Stomach (tissue), 8 donors: ENCODE measurements at regions not wholly inside any gene's neighbourhood (a gene's known extent, or its start where the extent isn't known, plus 50 kb on each side); places are given as distances from the start of the nearest gene placed in this dataset.

ENCODE experiments used
- DNase-seq, 2 donors: peaks; one replicate each; pipeline versions ENCODE4 v3.0.0 to v3.0.0-alpha.2; 2013 to 2019
- H3K27ac ChIP-seq, 5 donors: fragments of 200-600 bp in 4 of 5; sonication (generic) in 4 of 5; one replicate each; pipeline ENCODE4 v1.5.1; 2013 to 2019; ENCODE audit warnings: mild to moderate bottlenecking in 1 of 5, moderate library complexity in 1 of 5
- H3K27me3 ChIP-seq, 3 donors: fragments of 200-600 bp; sonication (generic); one replicate each; pipeline ENCODE4 v1.5.1; 2017 to 2019; ENCODE audit warnings: mixed run types in 1 of 3
- H3K36me3 ChIP-seq, 4 donors: fragments of 200-600 bp; sonication (generic); 1 replicate in 3 of 4; 2 replicates in 1 of 4; pipeline ENCODE4 v1.5.1; 2016 to 2019
- H3K4me1 ChIP-seq, 4 donors: fragments of 200-600 bp; sonication (generic); one replicate each; pipeline ENCODE4 v1.5.1; 2016 to 2019
- H3K4me3 ChIP-seq, 4 donors: fragments of 200-600 bp; sonication (generic) in 3 of 4; one replicate each; pipeline ENCODE4 v1.5.1; 2016 to 2019; ENCODE audit warnings: mild to moderate bottlenecking in 1 of 4
- H3K9me3 ChIP-seq, 4 donors: fragments of 200-600 bp; sonication (generic); one replicate each; pipeline ENCODE4 v1.5.1; 2016 to 2019
- EP300 ChIP-seq: sonication (generic); formaldehyde crosslinking; IDR thresholded peaks from one replicate; pipeline ENCODE4 v1.6.1; 2017; ENCODE audit warnings: antibody characterized with exemption
- POLR2A ChIP-seq, 4 donors: fragments of 450-650 bp; IDR thresholded peaks; one replicate each; pipeline ENCODE4 v1.6.1; 2016; ENCODE audit warnings: antibody characterized with exemption in 4 of 4, control low read depth in 2 of 4, mild to moderate bottlenecking in 1 of 4, moderate library complexity in 1 of 4
- POLR2AphosphoS5 ChIP-seq, 3 donors: sonication (generic); formaldehyde crosslinking; IDR thresholded peaks; one replicate each; pipeline ENCODE4 v1.6.1; 2016; ENCODE audit warnings: antibody characterized with exemption in 3 of 3
- WGBS, 5 donors: extraction: QIAGEN DNeasy Blood & Tissue Kit in 3 of 5; methylation state at CpG; one replicate each; pipeline versions ENCODE4 v1.1.5 to v1.1.7; 2013 to 2018; 5-methylcytosine and 5-hydroxymethylcytosine counted together
- intact Hi-C: fragments of 100-400 bp; cut with DNase I; formaldehyde crosslinking; loops from one replicate; pipeline ENCODE4 v1.15.1; 2023; ENCODE audit warnings: low total_unique reads
- TF ChIP-seq, protein P1 (sequence below), 7 experiments: fragments of 450-650 bp in 4 of 7; fragments of 200-600 bp in 3 of 7; sonication (generic) in 3 of 7; IDR thresholded peaks; one replicate each; pipeline ENCODE4 v1.5.1; 2016 to 2019; ENCODE audit warnings: antibody characterized with exemption in 7 of 7, control low read depth in 2 of 7, mild to moderate bottlenecking in 1 of 7
- donor health status: healthy with polysubstance abuse.
- donor health status: Bipolar disorder and iron deficiency.
- donor health status: healthy.

GRCh38 chr21:15264084-15264665 is 199.4 kb upstream of the NRIP1 start:
- Histone ChIP-seq H3K36me3 (no peaks in the 10 kb centered on the region), H3K4me3 (no peak overlapping the region), H3K27ac (no peak overlapping the region), H3K4me1 (no peaks in the 10 kb centered on the region), H3K9me3 (no peaks in the 10 kb centered on the region), H3K27me3 (no peaks in the 10 kb centered on the region)
- intact Hi-C loops: no loop called here
- TF ChIP-seq POLR2A (IDR thresholded peaks at IDR 0.05): no peak
- TF ChIP-seq POLR2AphosphoS5 (IDR thresholded peaks at IDR 0.05): no peak
- TF ChIP-seq, protein P1, sequence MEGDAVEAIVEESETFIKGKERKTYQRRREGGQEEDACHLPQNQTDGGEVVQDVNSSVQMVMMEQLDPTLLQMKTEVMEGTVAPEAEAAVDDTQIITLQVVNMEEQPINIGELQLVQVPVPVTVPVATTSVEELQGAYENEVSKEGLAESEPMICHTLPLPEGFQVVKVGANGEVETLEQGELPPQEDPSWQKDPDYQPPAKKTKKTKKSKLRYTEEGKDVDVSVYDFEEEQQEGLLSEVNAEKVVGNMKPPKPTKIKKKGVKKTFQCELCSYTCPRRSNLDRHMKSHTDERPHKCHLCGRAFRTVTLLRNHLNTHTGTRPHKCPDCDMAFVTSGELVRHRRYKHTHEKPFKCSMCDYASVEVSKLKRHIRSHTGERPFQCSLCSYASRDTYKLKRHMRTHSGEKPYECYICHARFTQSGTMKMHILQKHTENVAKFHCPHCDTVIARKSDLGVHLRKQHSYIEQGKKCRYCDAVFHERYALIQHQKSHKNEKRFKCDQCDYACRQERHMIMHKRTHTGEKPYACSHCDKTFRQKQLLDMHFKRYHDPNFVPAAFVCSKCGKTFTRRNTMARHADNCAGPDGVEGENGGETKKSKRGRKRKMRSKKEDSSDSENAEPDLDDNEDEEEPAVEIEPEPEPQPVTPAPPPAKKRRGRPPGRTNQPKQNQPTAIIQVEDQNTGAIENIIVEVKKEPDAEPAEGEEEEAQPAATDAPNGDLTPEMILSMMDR (IDR thresholded peaks at IDR 0.05): no peak
- TF ChIP-seq EP300: no peak
- no peak for DNase-seq
- WGBS, 5 donors: 54 to 72% (median 63%) methylated on average over 2 of the region's 2 CpGs

GRCh38 chr21:15272171-15272570 is 207.4 kb upstream of the NRIP1 start:
- DNase-seq: no peak
- Histone ChIP-seq H3K27me3 (no peaks in the 10 kb centered on the region), H3K36me3 (no peaks in the 10 kb centered on the region), H3K9me3 (no peaks in the 10 kb centered on the region), H3K4me1 (no peaks in the 10 kb centered on the region), H3K4me3 (no peak overlapping the region), H3K27ac (no peak overlapping the region)
- intact Hi-C loops: no loop called here
- WGBS, 5 donors: 73 to 80% (median 75%) methylated on average over 4 of the region's 4 CpGs
- TF ChIP-seq POLR2A (IDR thresholded peaks at IDR 0.05) (no peak), EP300 (no peak), POLR2AphosphoS5 (IDR thresholded peaks at IDR 0.05) (no peak)
- TF ChIP-seq, protein P1 (IDR thresholded peaks at IDR 0.05): no peak

DNA sequence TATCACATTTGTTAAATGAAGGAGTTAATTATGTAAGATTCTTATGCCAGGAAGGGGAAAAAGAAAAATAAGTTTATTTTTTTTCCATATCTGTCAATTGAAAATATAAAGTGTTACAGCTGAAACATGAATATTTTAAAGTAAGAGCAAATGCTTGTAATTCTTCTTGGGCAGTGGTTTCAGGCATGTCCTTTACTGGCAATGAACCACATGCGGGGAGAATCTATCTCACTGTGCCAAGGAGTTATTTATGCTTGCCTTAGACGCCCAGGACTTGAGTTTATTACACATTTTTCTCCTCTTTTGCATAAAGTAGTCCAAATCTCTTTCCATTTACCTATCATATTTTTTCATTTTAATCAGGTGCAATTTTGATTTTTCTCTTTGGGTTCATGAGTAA is 207.8 kb upstream of the NRIP1 start:
- TF ChIP-seq POLR2AphosphoS5 (IDR thresholded peaks at IDR 0.05): no peak
- no peak for TF ChIP-seq POLR2A (IDR thresholded peaks at IDR 0.05)
- H3K4me1 ChIP-seq: no peaks in the 10 kb centered on the region
- 36 to 61% (median 44%) methylated on average over 2 of the region's 2 CpGs for WGBS, 5 donors
- H3K27me3 ChIP-seq: no peaks in the 10 kb centered on the region
- no peak for DNase-seq
- no peaks in the 10 kb centered on the region for H3K36me3 ChIP-seq
- H3K27ac ChIP-seq: no peak overlapping the region
- H3K9me3 ChIP-seq: no peaks in the 10 kb centered on the region
- intact Hi-C loops: no loop called here
- no peak overlapping the region for H3K4me3 ChIP-seq

DNA sequence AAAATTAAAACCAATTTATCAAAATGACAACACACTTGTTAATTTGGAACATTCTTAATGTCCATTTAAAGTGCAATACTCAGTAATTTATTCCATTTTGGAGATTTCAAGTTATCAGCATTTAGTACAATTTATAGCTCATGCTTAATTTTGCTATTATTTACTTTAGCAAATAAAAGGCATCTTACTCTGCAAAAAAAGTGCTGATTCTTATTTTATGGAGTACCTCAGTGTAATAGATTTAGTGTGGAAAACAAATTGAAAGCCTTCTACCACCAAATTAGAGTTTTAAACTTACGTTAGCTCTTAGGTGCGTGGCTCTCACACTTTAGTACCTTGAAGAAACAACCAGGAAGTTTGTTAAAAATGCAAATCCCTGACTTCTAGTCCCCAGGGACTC is 208.4 kb upstream of the NRIP1 start:
- TF ChIP-seq POLR2A (IDR thresholded peaks at IDR 0.05): no peak
- no peak for TF ChIP-seq EP300
- no peak for TF ChIP-seq POLR2AphosphoS5 (IDR thresholded peaks at IDR 0.05)
- TF ChIP-seq, protein P1 (IDR thresholded peaks at IDR 0.05): no peak
- H3K9me3 ChIP-seq: no peaks in the 10 kb centered on the region
- DNase-seq: no peak
- H3K4me1 ChIP-seq: no peaks in the 10 kb centered on the region
- no peak overlapping the region for H3K27ac ChIP-seq
- H3K27me3 ChIP-seq: no peaks in the 10 kb centered on the region
- no peaks in the 10 kb centered on the region for H3K36me3 ChIP-seq
- intact Hi-C loops: no loop called here
- no peak overlapping the region for H3K4me3 ChIP-seq
- 89 to 98% (median 91%) methylated on average over 2 of the region's 2 CpGs for WGBS, 5 donors

DNA sequence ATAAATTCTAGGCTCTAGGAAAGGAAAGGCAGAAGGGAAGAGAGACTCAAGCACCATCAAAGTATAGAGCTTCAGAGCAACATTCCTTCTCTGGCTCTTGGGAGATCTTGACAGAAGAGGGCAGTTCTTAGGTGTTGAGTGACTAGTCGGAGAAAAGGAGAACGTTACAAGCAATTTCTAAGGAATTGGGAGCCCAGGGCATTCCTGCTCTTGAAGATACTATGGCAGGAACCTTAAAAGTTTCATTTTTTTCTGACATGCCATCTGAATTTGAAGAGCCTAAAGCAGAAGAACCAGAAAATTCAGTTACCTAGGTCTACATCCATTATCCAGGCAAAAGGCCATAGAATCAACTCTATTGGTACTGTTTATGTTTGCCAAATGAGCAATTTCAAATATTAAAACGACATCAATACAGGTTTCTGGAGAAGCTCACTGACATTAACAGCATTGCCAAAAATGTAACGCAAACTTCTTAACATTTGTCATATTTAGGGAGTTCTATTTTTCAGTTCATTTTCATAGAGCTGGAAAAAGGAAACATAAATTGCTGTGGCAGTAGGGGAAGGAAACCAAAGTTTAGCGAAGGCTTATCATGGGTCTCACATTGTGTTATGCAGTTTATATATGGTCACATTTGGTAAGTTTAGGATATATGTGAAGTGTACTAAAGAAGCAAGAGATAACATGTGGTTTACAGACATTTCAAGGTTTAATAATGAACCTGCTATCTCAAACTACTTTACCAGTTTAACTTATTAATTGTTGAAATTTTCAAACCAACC is 210.1 kb upstream of the NRIP1 start:
- H3K4me3 ChIP-seq: no peak overlapping the region
- no peaks in the 10 kb centered on the region for H3K36me3 ChIP-seq
- no peak overlapping the region for H3K27ac ChIP-seq
- no peaks in the 10 kb centered on the region for H3K27me3 ChIP-seq
- TF ChIP-seq POLR2A (IDR thresholded peaks at IDR 0.05) (no peak), EP300 (no peak), POLR2AphosphoS5 (IDR thresholded peaks at IDR 0.05) (no peak)
- TF ChIP-seq, protein P1 (IDR thresholded peaks at IDR 0.05): no peak
- 66 to 74% (median 74%) methylated on average over 5 of the region's 5 CpGs for WGBS, 5 donors
- no peaks in the 10 kb centered on the region for H3K4me1 ChIP-seq
- intact Hi-C loops: no loop called here
- no peaks in the 10 kb centered on the region for H3K9me3 ChIP-seq
- no peak for DNase-seq
